H54 (cell line): ENCODE measurements at regions not wholly inside any gene's neighbourhood (a gene's known extent, or its start where the extent isn't known, plus 50 kb on each side); places are given as distances from the start of the nearest gene placed in this dataset.
"Not testable (repeated sequence)": the region's sequence is repeated elsewhere in the genome, so short reads cannot be mapped to it uniquely, and the experiment has no call there.

Source experiments
- DNase-seq: peaks from one replicate; pipeline ENCODE4 v3.0.0; 2011; ENCODE audit warnings: low spot score, mixed read lengths; ENCODE audit not compliant: insufficient read length
- FAIRE-seq: peaks from 3 replicates; lab custom pipeline; 2011; peaks lifted over from hg19 to GRCh38; lab: Jason Lieb, UNC

- not testable (repeated sequence) for FAIRE-seq, DNase-seq
Measured at GRCh38 chr9:64370344-64370743, 914.7 kb downstream of the FOXD4L5 start.

DNA sequence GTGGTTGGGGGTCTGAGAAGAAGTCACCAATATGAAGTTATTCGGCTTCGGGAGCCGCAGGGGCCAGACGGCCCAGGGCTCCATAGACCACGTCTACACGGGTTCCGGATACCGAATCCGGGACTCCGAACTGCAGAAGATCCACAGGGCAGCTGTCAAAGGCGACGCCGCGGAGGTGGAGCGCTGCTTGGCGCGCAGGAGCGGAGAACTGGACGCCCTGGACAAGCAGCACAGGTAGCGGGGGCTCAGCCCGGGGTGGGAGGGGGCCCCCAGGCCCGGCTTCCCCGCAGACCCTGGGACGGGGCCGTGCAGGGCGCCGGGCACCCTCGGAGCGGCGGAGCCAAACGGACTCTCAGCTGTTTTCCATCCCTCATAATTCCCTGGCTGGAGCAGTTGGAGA is 915.4 kb downstream of the FOXD4L5 start:
- not testable (repeated sequence) for DNase-seq, FAIRE-seq

GRCh38 chr9:64369114-64369513 is 915.9 kb downstream of the FOXD4L5 start:
- DNase-seq, result not testable (repeated sequence)
- FAIRE-seq, result peak; percentile 23

DNA sequence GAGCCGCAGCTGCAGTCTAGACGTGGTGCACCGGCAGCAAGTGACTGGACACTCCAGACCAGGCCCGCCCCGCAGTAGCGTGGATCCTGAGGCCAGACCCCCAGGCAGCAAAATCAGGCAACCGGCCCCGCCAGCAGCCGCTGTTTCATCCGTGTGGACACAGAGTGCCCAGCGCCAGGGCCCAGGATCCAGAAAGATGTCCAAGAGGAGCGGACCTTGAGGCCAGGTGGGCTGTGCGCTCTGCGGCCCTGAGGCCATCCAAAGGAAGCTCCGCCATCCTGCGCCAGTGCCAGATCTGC is 916.4 kb downstream of the FOXD4L5 start:
- DNase-seq, FAIRE-seq: not testable (repeated sequence)

- FAIRE-seq, DNase-seq: not testable (repeated sequence)
Measured at GRCh38 chr9:64367826-64368643, 917.0 kb downstream of the FOXD4L5 start.
